ENCODE measurements at regions not wholly inside any gene's neighbourhood (a gene's known extent, or its start where the extent isn't known, plus 50 kb on each side); places are given as distances from the start of the nearest gene placed in this dataset.

DNA sequence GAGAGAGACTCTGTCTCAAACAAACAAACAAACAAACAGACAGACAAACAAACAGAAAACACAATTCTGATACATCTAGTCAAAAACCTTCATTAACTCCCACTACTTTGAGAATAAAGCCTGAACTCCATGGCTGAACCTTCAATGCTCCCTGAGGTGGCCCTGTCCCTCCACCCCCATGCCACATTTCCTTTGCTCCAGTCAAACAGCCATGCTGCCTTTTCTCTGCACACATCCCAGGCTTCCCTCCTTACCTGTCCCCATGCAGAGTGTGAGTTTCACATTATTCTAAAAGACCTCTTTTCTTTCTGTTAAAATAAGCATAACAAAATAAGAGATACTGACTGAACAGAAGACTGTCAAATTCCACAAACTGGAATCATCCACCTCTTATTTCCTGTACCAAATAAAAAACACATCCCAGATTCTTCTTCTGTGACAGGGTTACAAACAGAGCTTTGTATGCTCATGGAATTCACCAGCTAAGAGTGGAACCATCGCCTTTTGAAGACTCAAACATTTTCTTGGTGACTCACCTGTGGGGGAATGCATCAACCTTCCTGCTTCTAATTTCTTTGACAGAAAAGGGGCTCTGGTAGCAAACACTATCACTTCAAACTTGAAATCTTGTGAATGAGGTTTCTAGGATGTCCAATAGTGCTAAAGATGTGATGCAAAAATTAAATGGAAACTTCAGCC lies 71.0 kb upstream of the SLC22A16 start:
- no peak for TF ChIP-seq ZNF155 (tag by site-specific recombination; IDR thresholded peaks at IDR 0.05)
- TF ChIP-seq, protein P1, sequence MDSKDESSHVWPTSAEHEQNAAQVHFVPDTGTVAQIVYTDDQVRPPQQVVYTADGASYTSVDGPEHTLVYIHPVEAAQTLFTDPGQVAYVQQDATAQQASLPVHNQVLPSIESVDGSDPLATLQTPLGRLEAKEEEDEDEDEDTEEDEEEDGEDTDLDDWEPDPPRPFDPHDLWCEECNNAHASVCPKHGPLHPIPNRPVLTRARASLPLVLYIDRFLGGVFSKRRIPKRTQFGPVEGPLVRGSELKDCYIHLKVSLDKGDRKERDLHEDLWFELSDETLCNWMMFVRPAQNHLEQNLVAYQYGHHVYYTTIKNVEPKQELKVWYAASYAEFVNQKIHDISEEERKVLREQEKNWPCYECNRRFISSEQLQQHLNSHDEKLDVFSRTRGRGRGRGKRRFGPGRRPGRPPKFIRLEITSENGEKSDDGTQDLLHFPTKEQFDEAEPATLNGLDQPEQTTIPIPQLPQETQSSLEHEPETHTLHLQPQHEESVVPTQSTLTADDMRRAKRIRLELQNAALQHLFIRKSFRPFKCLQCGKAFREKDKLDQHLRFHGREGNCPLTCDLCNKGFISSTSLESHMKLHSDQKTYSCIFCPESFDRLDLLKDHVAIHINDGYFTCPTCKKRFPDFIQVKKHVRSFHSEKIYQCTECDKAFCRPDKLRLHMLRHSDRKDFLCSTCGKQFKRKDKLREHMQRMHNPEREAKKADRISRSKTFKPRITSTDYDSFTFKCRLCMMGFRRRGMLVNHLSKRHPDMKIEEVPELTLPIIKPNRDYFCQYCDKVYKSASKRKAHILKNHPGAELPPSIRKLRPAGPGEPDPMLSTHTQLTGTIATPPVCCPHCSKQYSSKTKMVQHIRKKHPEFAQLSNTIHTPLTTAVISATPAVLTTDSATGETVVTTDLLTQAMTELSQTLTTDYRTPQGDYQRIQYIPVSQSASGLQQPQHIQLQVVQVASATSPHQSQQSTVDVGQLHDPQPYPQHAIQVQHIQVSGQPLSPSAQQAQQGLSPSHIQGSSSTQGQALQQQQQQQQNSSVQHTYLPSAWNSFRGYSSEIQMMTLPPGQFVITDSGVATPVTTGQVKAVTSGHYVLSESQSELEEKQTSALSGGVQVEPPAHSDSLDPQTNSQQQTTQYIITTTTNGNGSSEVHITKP (tag by site-specific recombination; IDR thresholded peaks at IDR 0.05) = peak; percentile 77
- Histone ChIP-seq H3K27ac (ENCODE audit: extremely low read depth, low read depth, low read length) (no peak overlapping the region), H3K36me3 (ENCODE audit: control insufficient read depth in 2 of 2, insufficient read depth in 1 of 2, low read length in 2 of 2) (no peaks in the 10 kb centered on the region), H3K4me3 (ENCODE audit: low read depth, low read length) (no peak overlapping the region), H3K9me3 (ENCODE audit: control insufficient read depth, insufficient read depth, low read depth, low read length) (no peaks in the 10 kb centered on the region), H3K4me1 (ENCODE audit: control insufficient read depth, insufficient read depth, low read length) (no peaks in the 10 kb centered on the region)
- ChIA-PET POLR2A (no interaction called here), CTCF (interaction anchor here (0.8 kb wide), 1 partner anchor 17 kb away, joined by 3 read pairs; no protein-coding TSS in a partner anchor)

DNA sequence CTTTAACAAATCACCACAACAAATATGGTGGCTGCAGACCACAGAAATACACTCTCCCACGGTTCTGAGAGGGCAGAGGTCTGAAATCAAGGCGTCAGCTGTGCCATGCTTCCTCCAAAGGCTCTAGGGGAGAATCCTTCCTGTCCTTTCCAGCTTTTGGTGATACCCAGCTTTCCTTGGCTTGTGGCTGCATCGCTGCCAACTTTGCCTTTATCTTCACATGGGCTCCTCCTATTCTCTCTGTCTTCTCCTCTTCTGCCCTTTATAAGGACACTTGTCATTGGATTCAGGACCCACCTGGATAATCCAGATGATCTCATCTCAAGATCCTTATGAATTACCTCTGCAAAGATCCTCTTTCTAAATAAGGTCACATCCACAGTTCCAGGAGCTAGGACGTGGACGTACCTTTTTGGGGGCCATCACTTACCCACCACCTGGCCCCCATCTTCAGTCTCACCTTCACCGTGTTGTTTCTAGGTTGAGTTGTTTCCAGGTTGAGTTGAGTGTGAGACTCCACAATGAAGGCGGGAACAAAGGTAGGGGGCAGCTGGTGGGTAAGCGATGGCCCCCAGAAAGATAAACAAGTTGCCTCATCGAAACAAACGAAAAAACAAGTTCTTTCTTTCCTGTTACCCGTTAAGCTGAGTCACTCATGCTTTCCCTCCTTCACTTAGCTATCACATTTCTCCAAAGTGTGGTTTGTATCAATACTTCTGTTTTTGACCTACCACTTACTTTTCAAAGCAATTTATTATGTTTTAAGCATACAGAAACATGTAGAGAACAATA lies 68.9 kb upstream of the SLC22A16 start:
- Histone ChIP-seq H3K4me3 (ENCODE audit: low read depth, low read length) (no peak overlapping the region), H3K4me1 (ENCODE audit: control insufficient read depth, insufficient read depth, low read length) (no peaks in the 10 kb centered on the region), H3K27ac (ENCODE audit: extremely low read depth, low read depth, low read length) (no peak overlapping the region), H3K9me3 (ENCODE audit: control insufficient read depth, insufficient read depth, low read depth, low read length) (no peaks in the 10 kb centered on the region), H3K36me3 (ENCODE audit: control insufficient read depth in 2 of 2, insufficient read depth in 1 of 2, low read length in 2 of 2) (no peaks in the 10 kb centered on the region)
- TF ChIP-seq ZNF623 (tag by site-specific recombination; IDR thresholded peaks at IDR 0.05) (no peak), SETDB1 (IDR thresholded peaks at IDR 0.05; ENCODE audit: insufficient read length, low read length) (peak; percentile 69), EGR2 (tag by site-specific recombination; IDR thresholded peaks at IDR 0.05; ENCODE audit: low read depth) (no peak), TRIM28 (IDR thresholded peaks at IDR 0.05; ENCODE audit: borderline replicate concordance, low read length) (0 out of 2 replicates have a peak, but pooled peaks have one; percentile 27), ZNF677 (tag by site-specific recombination; IDR thresholded peaks at IDR 0.05) (no peak), ZNF664 (tag by site-specific recombination; IDR thresholded peaks at IDR 0.05) (no peak)
- CTCF ChIA-PET = interaction anchor here (0.6 to 1.0 kb wide), 2 partner anchors 17 to 415 kb away, joined by 3 to 5 read pairs; no protein-coding TSS in a partner anchor
- POLR2A ChIA-PET = no interaction called here

DNA sequence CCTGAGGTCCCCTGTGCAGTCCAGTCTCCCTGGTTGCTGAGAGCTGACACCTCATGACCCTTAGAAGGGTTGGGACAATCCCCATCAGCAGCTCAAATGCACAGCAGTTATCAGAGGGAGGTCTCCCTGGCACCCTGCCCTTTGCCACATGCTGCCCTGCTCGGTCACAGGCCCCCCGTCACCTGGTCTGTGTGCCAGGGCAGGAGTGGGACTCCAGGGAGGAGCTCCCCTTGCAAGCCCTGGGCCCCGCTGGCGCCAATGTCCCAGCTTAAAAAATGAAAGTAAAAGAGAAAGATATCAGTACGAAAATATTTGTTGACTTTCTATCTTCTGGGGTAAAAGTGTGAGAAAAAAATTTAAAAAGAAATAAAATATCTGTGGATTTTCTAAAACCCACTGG lies 68.1 kb upstream of the SLC22A16 start:
- CTCF ChIA-PET = interaction anchor here (0.6 to 1.0 kb wide), 2 partner anchors 16 to 416 kb away, joined by 3 to 5 read pairs; no protein-coding TSS in a partner anchor
- TF ChIP-seq ZNF555 (tag by site-specific recombination; conservative IDR thresholded peaks at IDR 0.05) (no peak), ZNF544 (tag by site-specific recombination; IDR thresholded peaks at IDR 0.05) (no peak), ZSCAN23 (tag by site-specific recombination; IDR thresholded peaks at IDR 0.05) (no peak), ZNF121 (tag by site-specific recombination; IDR thresholded peaks at IDR 0.05) (no peak), ZNF112 (tag by site-specific recombination; IDR thresholded peaks at IDR 0.05) (no peak), IKZF3 (tag by site-specific recombination; IDR thresholded peaks at IDR 0.05) (no peak), YY1 (tag by site-specific recombination; IDR thresholded peaks at IDR 0.05) (no peak), ZNF248 (tag by site-specific recombination; IDR thresholded peaks at IDR 0.05) (no peak), ZNF621 (tag by site-specific recombination; IDR thresholded peaks at IDR 0.05) (no peak), SCRT1 (tag by site-specific recombination; IDR thresholded peaks at IDR 0.05; ENCODE audit: borderline replicate concordance) (no peak), ZNF776 (tag by site-specific recombination; IDR thresholded peaks at IDR 0.05; ENCODE audit: borderline replicate concordance) (no peak), ZNF366 (tag by site-specific recombination; conservative IDR thresholded peaks at IDR 0.05) (no peak), ZNF37A (tag by site-specific recombination; IDR thresholded peaks at IDR 0.05) (no peak), ZIC2 (tag by site-specific recombination; IDR thresholded peaks at IDR 0.05) (no peak)
- TF ChIP-seq, protein P2, sequence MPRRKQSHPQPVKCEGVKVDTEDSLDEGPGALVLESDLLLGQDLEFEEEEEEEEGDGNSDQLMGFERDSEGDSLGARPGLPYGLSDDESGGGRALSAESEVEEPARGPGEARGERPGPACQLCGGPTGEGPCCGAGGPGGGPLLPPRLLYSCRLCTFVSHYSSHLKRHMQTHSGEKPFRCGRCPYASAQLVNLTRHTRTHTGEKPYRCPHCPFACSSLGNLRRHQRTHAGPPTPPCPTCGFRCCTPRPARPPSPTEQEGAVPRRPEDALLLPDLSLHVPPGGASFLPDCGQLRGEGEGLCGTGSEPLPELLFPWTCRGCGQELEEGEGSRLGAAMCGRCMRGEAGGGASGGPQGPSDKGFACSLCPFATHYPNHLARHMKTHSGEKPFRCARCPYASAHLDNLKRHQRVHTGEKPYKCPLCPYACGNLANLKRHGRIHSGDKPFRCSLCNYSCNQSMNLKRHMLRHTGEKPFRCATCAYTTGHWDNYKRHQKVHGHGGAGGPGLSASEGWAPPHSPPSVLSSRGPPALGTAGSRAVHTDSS (tag by site-specific recombination; IDR thresholded peaks at IDR 0.05) = no peak
- TF ChIP-seq, protein P3, sequence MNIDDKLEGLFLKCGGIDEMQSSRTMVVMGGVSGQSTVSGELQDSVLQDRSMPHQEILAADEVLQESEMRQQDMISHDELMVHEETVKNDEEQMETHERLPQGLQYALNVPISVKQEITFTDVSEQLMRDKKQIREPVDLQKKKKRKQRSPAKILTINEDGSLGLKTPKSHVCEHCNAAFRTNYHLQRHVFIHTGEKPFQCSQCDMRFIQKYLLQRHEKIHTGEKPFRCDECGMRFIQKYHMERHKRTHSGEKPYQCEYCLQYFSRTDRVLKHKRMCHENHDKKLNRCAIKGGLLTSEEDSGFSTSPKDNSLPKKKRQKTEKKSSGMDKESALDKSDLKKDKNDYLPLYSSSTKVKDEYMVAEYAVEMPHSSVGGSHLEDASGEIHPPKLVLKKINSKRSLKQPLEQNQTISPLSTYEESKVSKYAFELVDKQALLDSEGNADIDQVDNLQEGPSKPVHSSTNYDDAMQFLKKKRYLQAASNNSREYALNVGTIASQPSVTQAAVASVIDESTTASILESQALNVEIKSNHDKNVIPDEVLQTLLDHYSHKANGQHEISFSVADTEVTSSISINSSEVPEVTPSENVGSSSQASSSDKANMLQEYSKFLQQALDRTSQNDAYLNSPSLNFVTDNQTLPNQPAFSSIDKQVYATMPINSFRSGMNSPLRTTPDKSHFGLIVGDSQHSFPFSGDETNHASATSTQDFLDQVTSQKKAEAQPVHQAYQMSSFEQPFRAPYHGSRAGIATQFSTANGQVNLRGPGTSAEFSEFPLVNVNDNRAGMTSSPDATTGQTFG (tag by site-specific recombination; IDR thresholded peaks at IDR 0.05; ENCODE audit: borderline replicate concordance) = no peak

More for the DNA sequence above, 68.1 kb upstream of the SLC22A16 start:
- H3K4me1 ChIP-seq (ENCODE audit: control insufficient read depth, insufficient read depth, low read length) = no peaks in the 10 kb centered on the region
- no peak overlapping the region for H3K4me3 ChIP-seq (ENCODE audit: low read depth, low read length)
- H3K9me3 ChIP-seq (ENCODE audit: control insufficient read depth, insufficient read depth, low read depth, low read length) = no peaks in the 10 kb centered on the region
- POLR2A ChIA-PET = no interaction called here
- no peaks in the 10 kb centered on the region for H3K36me3 ChIP-seq (ENCODE audit: control insufficient read depth in 2 of 2, insufficient read depth in 1 of 2, low read length in 2 of 2)
- no peak overlapping the region for H3K27ac ChIP-seq (ENCODE audit: extremely low read depth, low read depth, low read length)

Measured in HEK293 (cell line).